ENCODE measurements at regions not wholly inside any gene's neighbourhood (a gene's known extent, or its start where the extent isn't known, plus 50 kb on each side); places are given as distances from the start of the nearest gene placed in this dataset.

GRCh38 chrX:13478740-13479451 is 90.5 kb upstream of the EGFL6 start:
- TF ChIP-seq POLR2A (IDR thresholded peaks at IDR 0.05; ENCODE audit: control extremely low read depth in 1 of 2, low read depth in 2 of 2, low read length in 2 of 2): no peak
- TF ChIP-seq, protein P1, sequence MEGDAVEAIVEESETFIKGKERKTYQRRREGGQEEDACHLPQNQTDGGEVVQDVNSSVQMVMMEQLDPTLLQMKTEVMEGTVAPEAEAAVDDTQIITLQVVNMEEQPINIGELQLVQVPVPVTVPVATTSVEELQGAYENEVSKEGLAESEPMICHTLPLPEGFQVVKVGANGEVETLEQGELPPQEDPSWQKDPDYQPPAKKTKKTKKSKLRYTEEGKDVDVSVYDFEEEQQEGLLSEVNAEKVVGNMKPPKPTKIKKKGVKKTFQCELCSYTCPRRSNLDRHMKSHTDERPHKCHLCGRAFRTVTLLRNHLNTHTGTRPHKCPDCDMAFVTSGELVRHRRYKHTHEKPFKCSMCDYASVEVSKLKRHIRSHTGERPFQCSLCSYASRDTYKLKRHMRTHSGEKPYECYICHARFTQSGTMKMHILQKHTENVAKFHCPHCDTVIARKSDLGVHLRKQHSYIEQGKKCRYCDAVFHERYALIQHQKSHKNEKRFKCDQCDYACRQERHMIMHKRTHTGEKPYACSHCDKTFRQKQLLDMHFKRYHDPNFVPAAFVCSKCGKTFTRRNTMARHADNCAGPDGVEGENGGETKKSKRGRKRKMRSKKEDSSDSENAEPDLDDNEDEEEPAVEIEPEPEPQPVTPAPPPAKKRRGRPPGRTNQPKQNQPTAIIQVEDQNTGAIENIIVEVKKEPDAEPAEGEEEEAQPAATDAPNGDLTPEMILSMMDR (IDR thresholded peaks at IDR 0.05; ENCODE audit: control extremely low read depth in 1 of 3, insufficient read depth in 1 of 3, low read depth in 1 of 3, low read length in 3 of 3): no peak
- TF ChIP-seq POLR2AphosphoS5 (IDR thresholded peaks at IDR 0.05; ENCODE audit: low read depth, low read length): no peak
- TF ChIP-seq SAP30 (IDR thresholded peaks at IDR 0.05; ENCODE audit: insufficient read depth, insufficient replicate concordance, low read length): no peak
- no peak for TF ChIP-seq RXRA (IDR thresholded peaks at IDR 0.05; ENCODE audit: insufficient read depth, low read depth, low read length)
- no peak for TF ChIP-seq ZNF274 (IDR thresholded peaks at IDR 0.05; ENCODE audit: borderline replicate concordance, extremely low read depth, low read length)

Measured in H1 (cell line).